ENCODE measurements at regions not wholly inside any gene's neighbourhood (a gene's known extent, or its start where the extent isn't known, plus 50 kb on each side); places are given as distances from the start of the nearest gene placed in this dataset.

- no peak for DNase-seq (ENCODE audit: low spot score)
Observed at GRCh38 chr5:155416765-155417164, 403.2 kb downstream of the KIF4B start.

GRCh38 chr5:155418960-155419579 lies 405.5 kb downstream of the KIF4B start:
- DNase-seq (ENCODE audit: low spot score): no peak

- DNase-seq (ENCODE audit: low spot score): no peak
Observed at GRCh38 chr5:155430192-155430591, 416.6 kb downstream of the KIF4B start.

- DNase-seq (ENCODE audit: low spot score): no peak
Observed at GRCh38 chr5:155434267-155434666, 420.7 kb downstream of the KIF4B start.

- no peak for DNase-seq (ENCODE audit: low spot score)
Observed at GRCh38 chr5:155434681-155435080, 421.1 kb downstream of the KIF4B start.

- no peak for DNase-seq (ENCODE audit: low spot score)
Observed at GRCh38 chr5:155441849-155442248, 428.3 kb downstream of the KIF4B start.

GRCh38 chr5:155451106-155451505 lies 437.6 kb downstream of the KIF4B start:
- DNase-seq (ENCODE audit: low spot score): no peak

- DNase-seq (ENCODE audit: low spot score): no peak
Observed at GRCh38 chr5:155455791-155456514, 442.4 kb downstream of the KIF4B start.

GRCh38 chr5:155459889-155460500 lies 446.4 kb downstream of the KIF4B start:
- no peak for DNase-seq (ENCODE audit: low spot score)

- DNase-seq (ENCODE audit: low spot score): no peak
Observed at GRCh38 chr5:155460501-155460931, 447.0 kb downstream of the KIF4B start.

GRCh38 chr5:155461304-155461703 lies 447.7 kb downstream of the KIF4B start:
- DNase-seq (ENCODE audit: low spot score): no peak

- no peak for DNase-seq (ENCODE audit: low spot score)
Observed at GRCh38 chr5:155466851-155467250, 453.3 kb downstream of the KIF4B start.

- no peak for DNase-seq (ENCODE audit: low spot score)
Observed at GRCh38 chr5:155471027-155471426, 457.5 kb downstream of the KIF4B start.

- no peak for DNase-seq (ENCODE audit: low spot score)
Observed at GRCh38 chr5:155472780-155473179, 459.2 kb downstream of the KIF4B start.

GRCh38 chr5:155475318-155475717 lies 461.8 kb downstream of the KIF4B start:
- no peak for DNase-seq (ENCODE audit: low spot score)

- no peak for DNase-seq (ENCODE audit: low spot score)
Observed at GRCh38 chr5:155480731-155481131, 467.2 kb downstream of the KIF4B start.

- DNase-seq (ENCODE audit: low spot score): no peak
Observed at GRCh38 chr5:155481182-155481581, 467.6 kb downstream of the KIF4B start.

GRCh38 chr5:155482428-155482827 lies 468.9 kb downstream of the KIF4B start:
- DNase-seq (ENCODE audit: low spot score): no peak

GRCh38 chr5:155485386-155485785 lies 471.8 kb downstream of the KIF4B start:
- DNase-seq (ENCODE audit: low spot score): no peak

GRCh38 chr5:155489949-155490348 lies 476.4 kb downstream of the KIF4B start:
- no peak for DNase-seq (ENCODE audit: low spot score)

- no peak for DNase-seq (ENCODE audit: low spot score)
Observed at GRCh38 chr5:155492191-155492590, 478.6 kb downstream of the KIF4B start.

- no peak for DNase-seq (ENCODE audit: low spot score)
Observed at GRCh38 chr5:155504606-155505005, 491.1 kb downstream of the KIF4B start.

- DNase-seq (ENCODE audit: low spot score): no peak
Observed at GRCh38 chr5:155507363-155507762, 493.8 kb downstream of the KIF4B start.

Measured in SW480 (cell line).